DND-41 (cell line): ENCODE measurements at regions not wholly inside any gene's neighbourhood (a gene's known extent, or its start where the extent isn't known, plus 50 kb on each side); places are given as distances from the start of the nearest gene placed in this dataset.

Source experiments
- ATAC-seq: fragments of 200-7000 bp; cut with Tn5 transposase; 3 replicates; pipeline ENCODE4 v1.9.1; 2021; ENCODE audit warnings: low read depth; ENCODE audit not compliant: insufficient read depth
- DNase-seq: peaks from one replicate; pipeline ENCODE4 v3.0.0-alpha.2; 2020
- H2AFZ ChIP-seq: 2 replicates; pipeline ENCODE4 v1.6.0; 2012; ENCODE audit warnings: low read depth, low read length
- H3K27ac ChIP-seq: 2 replicates; pipeline ENCODE4 v1.5.1; 2012; ENCODE audit warnings: low read length, inconsistent platforms
- H3K27me3 ChIP-seq: fragments of 200-600 bp; sonication (generic); 2 replicates; pipeline ENCODE4 v1.6.0; 2012; ENCODE audit warnings: low read length, mild to moderate bottlenecking, inconsistent platforms; ENCODE audit not compliant: insufficient read depth, poor library complexity
- H3K36me3 ChIP-seq: 2 replicates; pipeline ENCODE4 v1.5.1; 2012; ENCODE audit warnings: low read length, inconsistent platforms; ENCODE audit not compliant: insufficient read depth
- H3K4me1 ChIP-seq: 2 replicates; pipeline ENCODE4 v1.5.1; 2012; ENCODE audit warnings: mild to moderate bottlenecking, low read length; ENCODE audit not compliant: insufficient read depth
- H3K4me2 ChIP-seq: 2 replicates; pipeline ENCODE4 v1.6.0; 2012; ENCODE audit warnings: mild to moderate bottlenecking, moderate library complexity, low read length, inconsistent platforms; ENCODE audit not compliant: insufficient read depth
- H3K4me3 ChIP-seq, 2 experiments: fragments of 200-600 bp in 1 of 2; shearing (Covaris generic) in 1 of 2; 2 replicates each; pipeline ENCODE4 v1.5.1; 2012 to 2016; ENCODE audit warnings: inconsistent platforms in 2 of 2, low read length in 2 of 2, mild to moderate bottlenecking in 2 of 2, low read depth in 1 of 2, moderate library complexity in 1 of 2
- H3K79me2 ChIP-seq: 2 replicates; pipeline ENCODE4 v1.6.0; 2012; ENCODE audit warnings: low read length, inconsistent platforms; ENCODE audit not compliant: insufficient read depth
- H3K9ac ChIP-seq: 2 replicates; pipeline ENCODE4 v1.6.0; 2012; ENCODE audit warnings: low read depth, mild to moderate bottlenecking, inconsistent platforms, low read length, moderate library complexity
- H3K9me3 ChIP-seq: 2 replicates; pipeline ENCODE4 v1.5.1; 2012; ENCODE audit warnings: low read length, moderate library complexity, mild to moderate bottlenecking, inconsistent platforms; ENCODE audit not compliant: insufficient read depth, severe bottlenecking
- H4K20me1 ChIP-seq: 2 replicates; pipeline ENCODE4 v1.6.0; 2012; ENCODE audit warnings: low read length; ENCODE audit not compliant: insufficient read depth
- EZH2 ChIP-seq: IDR thresholded peaks from 3 replicates; pipeline ENCODE4 v1.6.1; 2012; ENCODE audit warnings: borderline replicate concordance, low read depth, mild to moderate bottlenecking, moderate library complexity, low read length, inconsistent platforms; ENCODE audit not compliant: severe bottlenecking

DNA sequence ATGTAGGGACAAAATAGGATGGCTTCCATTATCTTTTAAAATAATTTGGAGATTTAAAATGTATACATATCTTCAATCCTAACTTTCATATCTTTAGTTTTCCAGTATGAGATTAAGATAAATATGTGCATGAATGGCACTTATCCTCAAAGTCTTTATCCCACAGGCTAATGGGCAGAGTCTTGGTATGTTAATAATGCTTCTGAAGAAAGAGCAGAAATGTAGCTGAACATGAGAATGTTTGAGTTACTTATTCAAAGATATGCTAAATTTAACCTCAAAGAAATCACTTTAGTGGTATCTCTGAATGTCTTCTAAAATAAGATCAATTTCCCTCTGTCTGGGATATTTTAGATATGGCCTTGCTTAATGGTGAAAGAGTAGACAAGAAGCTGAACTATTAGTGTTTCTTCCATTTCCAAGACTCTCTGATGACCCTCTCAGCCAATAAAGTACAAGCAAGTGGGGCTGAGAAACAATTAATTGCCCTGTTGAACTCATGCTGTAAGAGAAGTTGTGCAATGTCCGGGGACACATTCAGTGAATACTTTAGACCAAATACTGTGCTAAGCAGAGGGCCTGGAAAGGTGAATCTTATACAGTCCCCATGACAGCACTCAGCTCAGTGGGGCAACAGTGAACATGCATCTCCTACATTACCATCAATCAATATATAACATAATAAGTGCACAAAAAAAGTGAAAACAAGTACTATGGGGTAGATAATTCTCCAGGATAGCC, 50.0 kb upstream of the ADAMTSL1 start:
- Histone ChIP-seq H3K4me1 (no peaks in the 10 kb centered on the region), H3K4me3 (no peak overlapping the region), H3K9ac (no peak overlapping the region), H2AFZ (no peak overlapping the region), H3K27me3 (peaks cover 3% of the 10 kb centered on the region), H3K36me3 (no peaks in the 10 kb centered on the region), H3K9me3 (no peaks in the 10 kb centered on the region), H3K79me2 (no peaks in the 10 kb centered on the region), H3K4me2 (no peak overlapping the region), H4K20me1 (no peaks in the 10 kb centered on the region), H3K27ac (no peak overlapping the region)
- no peak for TF ChIP-seq EZH2
- DNase-seq (no peak), ATAC-seq (no peak)
